ENCODE measurements at regions not wholly inside any gene's neighbourhood (a gene's known extent, or its start where the extent isn't known, plus 50 kb on each side); places are given as distances from the start of the nearest gene placed in this dataset.

GRCh38 chr5:61951295-61951694 lies 354.7 kb upstream of the KIF2A start:
- DNase-seq (ENCODE audit: low read depth), result no peak
- H3K4me3 ChIP-seq (ENCODE audit: low read depth, low read length), result no peak overlapping the region
- TF ChIP-seq CTCF (IDR thresholded peaks at IDR 0.05; ENCODE audit: low read depth, low read length, missing control alignments), result no peak
- in situ Hi-C loops (cut with HindIII; ENCODE audit: low sequenced_read_pairs), result no loop called here

GRCh38 chr5:61953913-61954312 lies 352.1 kb upstream of the KIF2A start:
- in situ Hi-C loops (cut with HindIII; ENCODE audit: low sequenced_read_pairs), result no loop called here
- H3K4me3 ChIP-seq (ENCODE audit: low read depth, low read length), result no peak overlapping the region
- TF ChIP-seq CTCF (IDR thresholded peaks at IDR 0.05; ENCODE audit: low read depth, low read length, missing control alignments), result no peak
- DNase-seq (ENCODE audit: low read depth), result no peak

GRCh38 chr5:61964201-61964600 lies 341.8 kb upstream of the KIF2A start:
- DNase-seq (ENCODE audit: low read depth), result peak; percentile 34
- no peak overlapping the region for H3K4me3 ChIP-seq (ENCODE audit: low read depth, low read length)
- in situ Hi-C loops (cut with HindIII; ENCODE audit: low sequenced_read_pairs), result no loop called here
- no peak for TF ChIP-seq CTCF (IDR thresholded peaks at IDR 0.05; ENCODE audit: low read depth, low read length, missing control alignments)

- DNase-seq (ENCODE audit: low read depth), result no peak
- in situ Hi-C loops (cut with HindIII; ENCODE audit: low sequenced_read_pairs), result no loop called here
- no peak overlapping the region for H3K4me3 ChIP-seq (ENCODE audit: low read depth, low read length)
- TF ChIP-seq CTCF (IDR thresholded peaks at IDR 0.05; ENCODE audit: low read depth, low read length, missing control alignments), result no peak
Measured at GRCh38 chr5:61965069-61965468, 340.9 kb upstream of the KIF2A start.

- TF ChIP-seq CTCF (IDR thresholded peaks at IDR 0.05; ENCODE audit: low read depth, low read length, missing control alignments), result no peak
- H3K4me3 ChIP-seq (ENCODE audit: low read depth, low read length), result no peak overlapping the region
- DNase-seq (ENCODE audit: low read depth), result no peak
- in situ Hi-C loops (cut with HindIII; ENCODE audit: low sequenced_read_pairs), result no loop called here
Measured at GRCh38 chr5:61965490-61965889, 340.5 kb upstream of the KIF2A start.

GRCh38 chr5:61966296-61966955 lies 339.6 kb upstream of the KIF2A start:
- in situ Hi-C loops (cut with HindIII; ENCODE audit: low sequenced_read_pairs), result no loop called here
- TF ChIP-seq CTCF (IDR thresholded peaks at IDR 0.05; ENCODE audit: low read depth, low read length, missing control alignments), result no peak
- no peak for DNase-seq (ENCODE audit: low read depth)
- no peak overlapping the region for H3K4me3 ChIP-seq (ENCODE audit: low read depth, low read length)
